WTC11 (cell line): ENCODE measurements at regions not wholly inside any gene's neighbourhood (a gene's known extent, or its start where the extent isn't known, plus 50 kb on each side); places are given as distances from the start of the nearest gene placed in this dataset.

Experiments
- ATAC-seq: fragments of 200-7000 bp; cut with Tn5 transposase; 2 replicates; pipeline ENCODE4 v1.10.0; 2021; ENCODE audit warnings: mild to moderate bottlenecking, moderate library complexity
- CTCF ChIA-PET: fragments of 300-600 bp; sonication (Branson Sonifier 250); formaldehyde crosslinking; loops from one replicate; lab custom pipeline; 2021; ENCODE audit warnings: antibody characterized with exemption; lab: Charles Lee
- POLR2A ChIA-PET: fragments of 350-600 bp; sonication (Branson Sonifier 250); formaldehyde crosslinking; loops from one replicate; lab custom pipeline; 2021; ENCODE audit warnings: antibody characterized with exemption; lab: Charles Lee
- DNase-seq: peaks from one replicate; pipeline ENCODE4 v3.0.0; 2021; ENCODE audit warnings: low spot score
- H3K27ac Mint-ChIP-seq: 2 replicates; pipeline ENCODE4 v1.8.0; 2021; ENCODE audit warnings: mixed read lengths
- H3K27me3 Mint-ChIP-seq: 2 replicates; pipeline ENCODE4 v1.8.0; 2021; ENCODE audit warnings: low read depth, mild to moderate bottlenecking, moderate library complexity, mixed read lengths
- H3K36me3 Mint-ChIP-seq: 2 replicates; pipeline ENCODE4 v1.8.0; 2021; ENCODE audit warnings: mixed read lengths
- H3K4me1 Mint-ChIP-seq: 2 replicates; pipeline ENCODE4 v1.8.0; 2022; ENCODE audit warnings: mixed read lengths
- H3K4me3 Mint-ChIP-seq: 2 replicates; pipeline ENCODE4 v1.8.0; 2021; ENCODE audit warnings: mild to moderate bottlenecking, moderate library complexity, mixed read lengths
- H3K9me3 Mint-ChIP-seq: 2 replicates; pipeline ENCODE4 v1.8.0; 2021; ENCODE audit warnings: mixed read lengths
- ATF3 ChIP-seq: sonication (generic); formaldehyde crosslinking; conservative IDR thresholded peaks from 2 replicates; pipeline ENCODE4 v1.8.1; 2022; ENCODE audit warnings: mild to moderate bottlenecking, missing genetic modification reagents
- ATF6 ChIP-seq: sonication (generic); formaldehyde crosslinking; IDR thresholded peaks from 2 replicates; pipeline ENCODE4 v1.8.1; 2023; ENCODE audit warnings: mild to moderate bottlenecking, missing genetic modification reagents
- CDX4 ChIP-seq: fragments of 250-450 bp; sonication (Bioruptor Pico); IDR thresholded peaks from 2 replicates; pipeline ENCODE4 v1.9.0; 2021; ENCODE audit warnings: moderate library complexity, mild to moderate bottlenecking, inconsistent platforms, borderline replicate concordance
- CREM ChIP-seq: sonication (generic); formaldehyde crosslinking; IDR thresholded peaks from 2 replicates; pipeline ENCODE4 v1.8.1; 2022; ENCODE audit warnings: mild to moderate bottlenecking, missing genetic modification reagents, moderate library complexity
- CTCF ChIP-seq: fragments of 200-600 bp; IDR thresholded peaks from 2 replicates; pipeline ENCODE4 v1.8.0; 2022; ENCODE audit warnings: antibody characterized with exemption
- E2F5 ChIP-seq: sonication (generic); formaldehyde crosslinking; IDR thresholded peaks from 2 replicates; pipeline ENCODE4 v1.8.1; 2022; ENCODE audit warnings: mild to moderate bottlenecking, moderate library complexity, missing genetic modification reagents
- ERG ChIP-seq: fragments of 250-450 bp; sonication (Bioruptor Pico); IDR thresholded peaks from 2 replicates; pipeline ENCODE4 v1.8.0; 2021; ENCODE audit warnings: mild to moderate bottlenecking
- FOXJ3 ChIP-seq: sonication (generic); formaldehyde crosslinking; IDR thresholded peaks from 2 replicates; pipeline ENCODE4 v1.9.0; 2021; ENCODE audit warnings: missing genetic modification reagents, mild to moderate bottlenecking, borderline replicate concordance
- FOXK1 ChIP-seq: sonication (generic); formaldehyde crosslinking; IDR thresholded peaks from 2 replicates; pipeline ENCODE4 v1.8.0; 2022; ENCODE audit warnings: mild to moderate bottlenecking, moderate library complexity, missing genetic modification reagents
- HMGXB4 ChIP-seq: sonication (generic); formaldehyde crosslinking; IDR thresholded peaks from 2 replicates; pipeline ENCODE4 v1.8.1; 2023; ENCODE audit warnings: mild to moderate bottlenecking, moderate library complexity, missing genetic modification reagents
- IRF1 ChIP-seq: sonication (generic); formaldehyde crosslinking; IDR thresholded peaks from 2 replicates; pipeline ENCODE4 v1.8.0; 2023; ENCODE audit warnings: missing genetic modification reagents
- NFATC4 ChIP-seq: fragments of 250-450 bp; sonication (Bioruptor Pico); IDR thresholded peaks from 2 replicates; pipeline ENCODE4 v1.9.0; 2021; ENCODE audit warnings: mild to moderate bottlenecking
- PRRX2 ChIP-seq: fragments of 250-450 bp; sonication (Bioruptor Pico); IDR thresholded peaks from 2 replicates; pipeline ENCODE4 v1.8.0; 2021; ENCODE audit warnings: mild to moderate bottlenecking
- TCF7 ChIP-seq: sonication (generic); formaldehyde crosslinking; IDR thresholded peaks from 2 replicates; pipeline ENCODE4 v1.8.0; 2022; ENCODE audit warnings: mild to moderate bottlenecking, low read depth, missing genetic modification reagents, moderate library complexity
- ZBTB43 ChIP-seq: sonication (generic); formaldehyde crosslinking; IDR thresholded peaks from 2 replicates; pipeline ENCODE4 v1.8.1; 2023; ENCODE audit warnings: mild to moderate bottlenecking, missing genetic modification reagents
- ZNF263 ChIP-seq: sonication (generic); formaldehyde crosslinking; IDR thresholded peaks from 2 replicates; pipeline ENCODE4 v1.8.1; 2022; ENCODE audit warnings: low read depth, mild to moderate bottlenecking, moderate library complexity, missing genetic modification reagents
- ZNF396 ChIP-seq: fragments of 250-450 bp; sonication (Bioruptor Pico); IDR thresholded peaks from 2 replicates; pipeline ENCODE4 v1.8.0; 2021; ENCODE audit warnings: mild to moderate bottlenecking, moderate library complexity, borderline replicate concordance
- ZNF425 ChIP-seq: fragments of 250-450 bp; sonication (Bioruptor Pico); conservative IDR thresholded peaks from 2 replicates; pipeline ENCODE4 v1.9.0; 2021; ENCODE audit warnings: mild to moderate bottlenecking
- ZNF671 ChIP-seq: fragments of 250-450 bp; sonication (Bioruptor Pico); IDR thresholded peaks from 2 replicates; pipeline ENCODE4 v1.8.0; 2021; ENCODE audit warnings: mild to moderate bottlenecking

GRCh38 chr1:106277786-106278185, 778.7 kb upstream of the PRMT6 start:
- no peak for TF ChIP-seq ZNF425 (CRISPR knock-in tag)
- no peak for TF ChIP-seq ERG (CRISPR knock-in tag)
- no peak for TF ChIP-seq FOXK1 (CRISPR knock-in tag)
- no peak for TF ChIP-seq NFATC4 (CRISPR knock-in tag)
- no peak for TF ChIP-seq ZNF396
- no peak for TF ChIP-seq TCF7
- no peak for TF ChIP-seq E2F5
- no peak for TF ChIP-seq CDX4 (CRISPR knock-in tag)
- TF ChIP-seq CTCF, result no peak
- no peak for TF ChIP-seq PRRX2 (CRISPR knock-in tag)
- no peak for TF ChIP-seq FOXJ3 (CRISPR knock-in tag)
- TF ChIP-seq ZBTB43 (CRISPR knock-in tag), result no peak
- TF ChIP-seq ZNF671 (CRISPR knock-in tag), result no peak
- TF ChIP-seq IRF1, result no peak
- no peak for TF ChIP-seq CREM (CRISPR knock-in tag)
- TF ChIP-seq ATF6, result no peak
- no peak for TF ChIP-seq HMGXB4 (CRISPR knock-in tag)
- TF ChIP-seq ATF3 (CRISPR knock-in tag), result no peak
- no peak for TF ChIP-seq ZNF263 (CRISPR knock-in tag)
- ChIA-PET POLR2A (no interaction called here), CTCF (no interaction called here)
- DNase-seq (no peak), ATAC-seq (no peak)
- H3K27me3 Mint-ChIP-seq, result no peaks in the 10 kb centered on the region
- peaks cover 10% of the 10 kb centered on the region for H3K9me3 Mint-ChIP-seq
- H3K27ac Mint-ChIP-seq, result no peak overlapping the region
- H3K4me1 Mint-ChIP-seq, result no peaks in the 10 kb centered on the region
- peaks cover 2% of the 10 kb centered on the region; the same call in 1 of the 2 replicates for H3K36me3 Mint-ChIP-seq
- H3K4me3 Mint-ChIP-seq, result no peak overlapping the region
